ENCODE measurements at regions not wholly inside any gene's neighbourhood (a gene's known extent, or its start where the extent isn't known, plus 50 kb on each side); places are given as distances from the start of the nearest gene placed in this dataset.

- no peak overlapping the region for H3K4me3 ChIP-seq (ENCODE audit: low read depth, low read length)
- TF ChIP-seq CTCF (conservative IDR thresholded peaks at IDR 0.05; ENCODE audit: low read depth, low read length): no peak
- no peak for DNase-seq (ENCODE audit: low read depth)
These were observed 455.2 kb downstream of the PTPRU start for GRCh38 chr1:29691499-29691898.

- DNase-seq (ENCODE audit: low read depth): no peak
- no peak for TF ChIP-seq CTCF (conservative IDR thresholded peaks at IDR 0.05; ENCODE audit: low read depth, low read length)
- H3K4me3 ChIP-seq (ENCODE audit: low read depth, low read length): no peak overlapping the region
These were observed 453.8 kb downstream of the PTPRU start for GRCh38 chr1:29690156-29690555.

GRCh38 chr1:29689372-29690030 lies 453.2 kb downstream of the PTPRU start:
- DNase-seq (ENCODE audit: low read depth): no peak
- TF ChIP-seq CTCF (conservative IDR thresholded peaks at IDR 0.05; ENCODE audit: low read depth, low read length): peak; percentile 34
- no peak overlapping the region for H3K4me3 ChIP-seq (ENCODE audit: low read depth, low read length)

GRCh38 chr1:29688471-29689365 lies 452.4 kb downstream of the PTPRU start:
- no peak for DNase-seq (ENCODE audit: low read depth)
- no peak overlapping the region for H3K4me3 ChIP-seq (ENCODE audit: low read depth, low read length)
- TF ChIP-seq CTCF (conservative IDR thresholded peaks at IDR 0.05; ENCODE audit: low read depth, low read length): no peak

GRCh38 chr1:29687601-29688244 lies 451.4 kb downstream of the PTPRU start:
- no peak for TF ChIP-seq CTCF (conservative IDR thresholded peaks at IDR 0.05; ENCODE audit: low read depth, low read length)
- DNase-seq (ENCODE audit: low read depth): no peak
- H3K4me3 ChIP-seq (ENCODE audit: low read depth, low read length): no peak overlapping the region

- TF ChIP-seq CTCF (conservative IDR thresholded peaks at IDR 0.05; ENCODE audit: low read depth, low read length): no peak
- H3K4me3 ChIP-seq (ENCODE audit: low read depth, low read length): no peak overlapping the region
- no peak for DNase-seq (ENCODE audit: low read depth)
These were observed 450.8 kb downstream of the PTPRU start for GRCh38 chr1:29687166-29687565.

Data from epithelial cell of proximal tubule (primary cell).